ENCODE measurements at regions not wholly inside any gene's neighbourhood (a gene's known extent, or its start where the extent isn't known, plus 50 kb on each side); places are given as distances from the start of the nearest gene placed in this dataset.

DNA sequence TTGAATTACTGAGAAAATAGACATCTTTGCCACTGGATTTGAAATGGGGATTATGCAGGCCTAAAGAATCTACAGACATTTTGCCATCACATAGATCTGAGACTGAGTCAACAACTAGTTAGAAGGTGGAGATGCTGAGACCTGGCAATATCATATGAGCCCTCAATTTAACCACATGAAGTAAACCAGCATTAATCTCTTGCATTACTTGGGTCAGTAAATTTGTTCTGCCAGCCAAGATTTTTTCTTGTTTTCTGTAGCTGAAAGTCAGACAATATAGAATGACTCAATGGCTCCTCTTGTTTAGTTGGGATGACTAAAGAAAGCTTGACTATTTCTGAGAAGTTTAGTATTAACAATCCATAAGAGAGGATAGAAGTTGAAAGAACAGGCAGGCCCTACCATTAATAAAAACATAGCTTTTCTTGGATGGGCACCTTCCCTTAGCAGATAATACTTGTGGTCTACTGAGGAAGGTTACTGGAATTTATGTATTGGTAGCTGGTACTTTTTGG lies 396.7 kb upstream of the SORCS1 start:
- TF ChIP-seq, protein P1, sequence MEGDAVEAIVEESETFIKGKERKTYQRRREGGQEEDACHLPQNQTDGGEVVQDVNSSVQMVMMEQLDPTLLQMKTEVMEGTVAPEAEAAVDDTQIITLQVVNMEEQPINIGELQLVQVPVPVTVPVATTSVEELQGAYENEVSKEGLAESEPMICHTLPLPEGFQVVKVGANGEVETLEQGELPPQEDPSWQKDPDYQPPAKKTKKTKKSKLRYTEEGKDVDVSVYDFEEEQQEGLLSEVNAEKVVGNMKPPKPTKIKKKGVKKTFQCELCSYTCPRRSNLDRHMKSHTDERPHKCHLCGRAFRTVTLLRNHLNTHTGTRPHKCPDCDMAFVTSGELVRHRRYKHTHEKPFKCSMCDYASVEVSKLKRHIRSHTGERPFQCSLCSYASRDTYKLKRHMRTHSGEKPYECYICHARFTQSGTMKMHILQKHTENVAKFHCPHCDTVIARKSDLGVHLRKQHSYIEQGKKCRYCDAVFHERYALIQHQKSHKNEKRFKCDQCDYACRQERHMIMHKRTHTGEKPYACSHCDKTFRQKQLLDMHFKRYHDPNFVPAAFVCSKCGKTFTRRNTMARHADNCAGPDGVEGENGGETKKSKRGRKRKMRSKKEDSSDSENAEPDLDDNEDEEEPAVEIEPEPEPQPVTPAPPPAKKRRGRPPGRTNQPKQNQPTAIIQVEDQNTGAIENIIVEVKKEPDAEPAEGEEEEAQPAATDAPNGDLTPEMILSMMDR (IDR thresholded peaks at IDR 0.05; ENCODE audit: poor library complexity, severe bottlenecking): no peak
- no peak for TF ChIP-seq TAF1 (IDR thresholded peaks at IDR 0.05; ENCODE audit: low read depth)
- TF ChIP-seq SMC3 (conservative IDR thresholded peaks at IDR 0.05; ENCODE audit: poor library complexity): no peak
- no peak for TF ChIP-seq RAD21 (conservative IDR thresholded peaks at IDR 0.05)
- TF ChIP-seq, protein P2, sequence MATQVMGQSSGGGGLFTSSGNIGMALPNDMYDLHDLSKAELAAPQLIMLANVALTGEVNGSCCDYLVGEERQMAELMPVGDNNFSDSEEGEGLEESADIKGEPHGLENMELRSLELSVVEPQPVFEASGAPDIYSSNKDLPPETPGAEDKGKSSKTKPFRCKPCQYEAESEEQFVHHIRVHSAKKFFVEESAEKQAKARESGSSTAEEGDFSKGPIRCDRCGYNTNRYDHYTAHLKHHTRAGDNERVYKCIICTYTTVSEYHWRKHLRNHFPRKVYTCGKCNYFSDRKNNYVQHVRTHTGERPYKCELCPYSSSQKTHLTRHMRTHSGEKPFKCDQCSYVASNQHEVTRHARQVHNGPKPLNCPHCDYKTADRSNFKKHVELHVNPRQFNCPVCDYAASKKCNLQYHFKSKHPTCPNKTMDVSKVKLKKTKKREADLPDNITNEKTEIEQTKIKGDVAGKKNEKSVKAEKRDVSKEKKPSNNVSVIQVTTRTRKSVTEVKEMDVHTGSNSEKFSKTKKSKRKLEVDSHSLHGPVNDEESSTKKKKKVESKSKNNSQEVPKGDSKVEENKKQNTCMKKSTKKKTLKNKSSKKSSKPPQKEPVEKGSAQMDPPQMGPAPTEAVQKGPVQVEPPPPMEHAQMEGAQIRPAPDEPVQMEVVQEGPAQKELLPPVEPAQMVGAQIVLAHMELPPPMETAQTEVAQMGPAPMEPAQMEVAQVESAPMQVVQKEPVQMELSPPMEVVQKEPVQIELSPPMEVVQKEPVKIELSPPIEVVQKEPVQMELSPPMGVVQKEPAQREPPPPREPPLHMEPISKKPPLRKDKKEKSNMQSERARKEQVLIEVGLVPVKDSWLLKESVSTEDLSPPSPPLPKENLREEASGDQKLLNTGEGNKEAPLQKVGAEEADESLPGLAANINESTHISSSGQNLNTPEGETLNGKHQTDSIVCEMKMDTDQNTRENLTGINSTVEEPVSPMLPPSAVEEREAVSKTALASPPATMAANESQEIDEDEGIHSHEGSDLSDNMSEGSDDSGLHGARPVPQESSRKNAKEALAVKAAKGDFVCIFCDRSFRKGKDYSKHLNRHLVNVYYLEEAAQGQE (IDR thresholded peaks at IDR 0.05; ENCODE audit: borderline replicate concordance): no peak
